T-cell (primary cell): ENCODE measurements at regions not wholly inside any gene's neighbourhood (a gene's known extent, or its start where the extent isn't known, plus 50 kb on each side); places are given as distances from the start of the nearest gene placed in this dataset.

Experiments used
- ATAC-seq, 4 experiments: fragments of 200-7000 bp in 3 of 4; fragments of 150-1000 bp in 1 of 4; cut with Tn5 transposase; replicated peaks in 1 of 4; 1 replicate in 3 of 4; 2 replicates in 1 of 4; pipeline ENCODE4 v1.10.0; 2021; ENCODE audit warnings: moderate library complexity in 3 of 4, mild to moderate bottlenecking in 2 of 4, moderate number of reproducible peaks in 1 of 4
- CTCF ChIA-PET, 2 donors: fragments of 300-600 bp; sonication (Branson Sonifier 250); formaldehyde crosslinking; loops; one replicate each; lab custom pipeline; 2022; ENCODE audit warnings: antibody characterized with exemption in 2 of 2; lab: Charles Lee
- POLR2A ChIA-PET, 2 donors: fragments of 300-600 bp; sonication (Branson Sonifier 250); formaldehyde crosslinking; loops; one replicate each; lab custom pipeline; 2022; ENCODE audit warnings: antibody characterized with exemption in 2 of 2; lab: Charles Lee
- DNase-seq, 35 experiments: peaks; one replicate each; pipeline versions ENCODE4 v3.0.0 to v3.0.0-alpha.2; 2013 to 2023
- H3K27ac ChIP-seq: one replicate; pipeline ENCODE4 v1.5.1; 2013; ENCODE audit warnings: low read length
- H3K27me3 ChIP-seq, 2 experiments: replicated peaks in 1 of 2; 1 replicate in 1 of 2; 2 replicates in 1 of 2; pipeline versions ENCODE4 v1.6.1 to v1.7.0; 2013; ENCODE audit warnings: low read length in 1 of 2, mixed read lengths in 1 of 2; ENCODE audit not compliant: control insufficient read depth in 2 of 2, insufficient read depth in 2 of 2; ENCODE audit errors: extremely low read depth in 1 of 2
- H3K36me3 ChIP-seq, 2 donors: 1 replicate in 1 of 2; 2 replicates in 1 of 2; pipeline versions ENCODE4 v1.6.1 to v1.7.0; 2013; ENCODE audit warnings: low read length in 1 of 2; ENCODE audit not compliant: control insufficient read depth in 2 of 2, insufficient read depth in 1 of 2; ENCODE audit errors: extremely low read depth in 1 of 2
- H3K4me1 ChIP-seq, 2 experiments: 1 replicate in 1 of 2; 2 replicates in 1 of 2; pipeline versions ENCODE4 v1.6.1 to v1.7.0; 2013; ENCODE audit warnings: low read length in 2 of 2, mixed read lengths in 1 of 2; ENCODE audit not compliant: insufficient read depth in 2 of 2, control insufficient read depth in 1 of 2; ENCODE audit errors: extremely low read depth in 1 of 2
- H3K4me3 ChIP-seq, 2 donors: 1 replicate in 1 of 2; 2 replicates in 1 of 2; pipeline versions ENCODE4 v1.5.1 to v1.7.0; 2013; ENCODE audit warnings: mild to moderate bottlenecking in 2 of 2, low read length in 1 of 2, moderate library complexity in 1 of 2; ENCODE audit not compliant: control insufficient read depth in 1 of 2; ENCODE audit errors: extremely low read depth in 1 of 2
- H3K9me3 ChIP-seq: 2 replicates; pipeline ENCODE4 v1.7.0; 2013
- H3K27ac Mint-ChIP-seq, 2 donors: one replicate each; pipeline ENCODE4 v1.8.0; 2020 to 2021; ENCODE audit warnings: mild to moderate bottlenecking in 2 of 2, mixed read lengths in 2 of 2
- H3K27me3 Mint-ChIP-seq, 2 donors: one replicate each; pipeline ENCODE4 v1.8.0; 2021 to 2022; ENCODE audit warnings: mixed read lengths in 2 of 2
- H3K36me3 Mint-ChIP-seq: one replicate; pipeline ENCODE4 v1.8.0; 2021; ENCODE audit warnings: mixed read lengths
- H3K4me1 Mint-ChIP-seq, 3 donors: one replicate each; pipeline ENCODE4 v1.8.0; 2020 to 2022; ENCODE audit warnings: mixed read lengths in 3 of 3, mild to moderate bottlenecking in 1 of 3
- H3K4me3 Mint-ChIP-seq, 3 donors: one replicate each; pipeline ENCODE4 v1.8.0; 2020 to 2022; ENCODE audit warnings: mild to moderate bottlenecking in 3 of 3, mixed read lengths in 3 of 3, moderate library complexity in 3 of 3
- H3K9me3 Mint-ChIP-seq, 3 donors: one replicate each; pipeline ENCODE4 v1.8.0; 2020 to 2022; ENCODE audit warnings: mixed read lengths in 3 of 3
- WGBS: methylation state at CpG from one replicate; pipeline ENCODE4 v1.1.5; 2013; ENCODE audit warnings: missing lambda C conversion rate; ENCODE audit not compliant: insufficient coverage; 5-methylcytosine and 5-hydroxymethylcytosine counted together

DNA sequence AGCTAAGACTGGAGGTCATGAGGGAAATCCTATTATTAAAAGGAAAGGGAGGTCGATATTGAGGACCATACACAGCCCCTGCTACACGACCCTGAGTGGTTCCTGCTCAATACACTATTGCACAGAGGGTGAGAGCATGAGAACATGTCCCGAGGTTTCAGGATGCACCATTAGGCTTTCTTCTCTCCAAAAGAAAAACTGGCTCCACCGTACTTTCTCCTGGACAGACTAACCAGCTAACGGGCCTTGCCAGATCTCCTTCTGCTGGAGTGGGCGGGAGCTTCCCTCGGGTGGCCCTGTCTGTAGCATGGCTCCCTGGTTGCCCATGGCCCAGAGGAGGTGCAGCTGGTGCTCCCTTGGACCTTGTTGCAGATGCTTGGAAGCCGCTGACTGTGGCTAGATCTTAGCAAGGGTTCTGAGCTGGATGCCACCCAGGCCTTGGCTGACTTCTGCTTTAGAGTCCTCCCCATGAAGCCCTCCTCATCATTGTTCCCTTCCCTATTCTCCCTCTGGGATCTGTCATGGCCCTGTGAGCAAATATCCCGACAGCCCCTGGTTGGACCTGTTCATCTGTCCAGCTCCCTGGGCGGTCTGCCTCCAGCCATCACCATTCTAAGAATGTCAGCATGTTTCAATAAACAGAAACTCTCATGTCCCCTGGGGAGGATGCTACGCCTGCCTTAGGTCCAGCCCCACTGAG is 52.9 kb upstream of the SHH start:
- Histone ChIP-seq H3K27me3 (peaks cover 0 to 45% of the 10 kb centered on the region in 2 experiments), H3K4me1 (no peaks in the 10 kb centered on the region), H3K4me3 (no peak overlapping the region), H3K27ac (no peak overlapping the region), H3K36me3 (no peaks in the 10 kb centered on the region), H3K9me3 (no peaks in the 10 kb centered on the region)
- ChIA-PET POLR2A (no interaction called here), CTCF (no interaction called here)
- Mint-ChIP-seq H3K27me3 (peaks cover 8 to 22% of the 10 kb centered on the region in 2 donors), H3K4me1 (no peaks in the 10 kb centered on the region), H3K36me3 (no peaks in the 10 kb centered on the region), H3K27ac (no peak overlapping the region), H3K9me3 (no peaks in the 10 kb centered on the region), H3K4me3 (no peak overlapping the region)
- 71% methylated on average over 9 of the region's 11 CpGs for WGBS
- no peak for ATAC-seq
- peak in 1 of 35 experiments; percentile 17 for DNase-seq

DNA sequence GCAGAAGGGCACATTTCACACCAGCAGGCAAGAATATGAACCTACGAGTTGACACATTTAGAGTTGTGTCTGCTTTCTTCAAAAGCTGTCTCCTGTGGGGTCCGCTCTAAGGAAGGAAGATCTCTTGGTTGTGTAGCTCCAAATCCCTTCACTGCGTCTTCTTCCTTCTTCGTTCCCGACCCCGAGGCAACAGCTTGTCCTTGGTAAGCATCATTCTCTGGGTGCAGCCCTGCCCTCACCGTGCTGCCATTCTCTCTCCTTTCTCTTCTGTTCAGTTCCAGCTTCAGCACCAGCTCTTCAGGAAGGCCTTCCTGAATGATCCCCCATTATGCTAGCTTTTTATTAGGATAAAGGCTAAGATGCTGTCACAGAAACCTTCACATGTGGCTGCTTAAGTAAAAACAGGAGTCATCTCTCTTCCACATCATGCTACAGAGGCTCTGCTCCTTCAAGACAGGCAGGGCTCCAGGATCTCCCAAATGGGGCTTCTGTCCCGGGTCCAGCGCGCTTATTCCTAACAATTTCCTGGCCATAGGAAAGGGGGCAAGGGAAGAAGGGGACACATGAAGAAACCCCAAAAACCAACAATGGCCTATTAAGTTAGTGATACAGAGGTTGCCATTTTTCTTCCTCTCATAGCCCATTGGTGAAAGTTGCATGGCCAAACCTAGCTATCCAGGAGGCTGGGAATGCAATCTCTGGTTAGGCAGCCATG is 52.2 kb upstream of the SHH start:
- Histone ChIP-seq H3K9me3 (no peaks in the 10 kb centered on the region), H3K4me3 (no peak overlapping the region), H3K27me3 (peaks cover 0 to 41% of the 10 kb centered on the region in 2 experiments), H3K36me3 (no peaks in the 10 kb centered on the region), H3K4me1 (no peaks in the 10 kb centered on the region), H3K27ac (no peak overlapping the region)
- peak in 1 of 35 experiments; percentile 3 for DNase-seq
- no peak for ATAC-seq
- peaks cover 8 to 22% of the 10 kb centered on the region in 2 donors for H3K27me3 Mint-ChIP-seq
- 82% methylated on average over 6 of the region's 10 CpGs for whole genome bisulfite sequencing
- H3K9me3 Mint-ChIP-seq = no peaks in the 10 kb centered on the region
- no peak overlapping the region for H3K4me3 Mint-ChIP-seq
- CTCF ChIA-PET = interaction anchor here in 1 of 2 donors (0.5 kb wide), 1 partner anchor 561 kb away, joined by 4 read pairs; no protein-coding TSS in a partner anchor
- no peak overlapping the region for H3K27ac Mint-ChIP-seq
- POLR2A ChIA-PET = no interaction called here
- no peaks in the 10 kb centered on the region for H3K4me1 Mint-ChIP-seq
- no peaks in the 10 kb centered on the region for H3K36me3 Mint-ChIP-seq

DNA sequence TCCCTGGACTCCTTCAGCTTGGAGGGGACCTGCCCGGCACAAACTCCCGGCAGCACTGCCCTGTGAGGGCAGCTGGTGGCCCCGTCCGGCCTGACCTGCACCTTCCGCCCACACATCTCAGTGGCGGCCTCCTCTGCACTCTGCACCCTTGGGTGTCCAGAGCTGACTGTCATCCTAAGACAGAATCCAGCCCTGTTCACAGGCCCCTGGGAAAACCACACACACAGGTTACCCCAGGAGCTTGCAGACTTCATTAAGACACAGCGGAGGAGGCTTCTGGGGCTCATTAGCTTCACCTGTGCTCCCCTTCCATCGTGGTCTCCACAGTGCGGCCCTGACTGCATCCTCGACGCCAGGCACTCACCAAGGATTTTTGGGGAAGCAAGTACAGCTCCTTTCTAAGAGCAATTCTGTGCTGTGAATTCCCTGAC is 51.5 kb upstream of the SHH start:
- Histone ChIP-seq H3K36me3 (no peaks in the 10 kb centered on the region), H3K4me3 (no peak overlapping the region), H3K4me1 (no peaks in the 10 kb centered on the region), H3K27me3 (peaks cover 0 to 41% of the 10 kb centered on the region in 2 experiments), H3K9me3 (no peaks in the 10 kb centered on the region), H3K27ac (no peak overlapping the region)
- H3K4me1 Mint-ChIP-seq = no peaks in the 10 kb centered on the region
- H3K27ac Mint-ChIP-seq = no peak overlapping the region
- ChIA-PET POLR2A (no interaction called here), CTCF (interaction anchor here in 1 of 2 donors (0.5 kb wide), 1 partner anchor 561 kb away, joined by 4 read pairs; no protein-coding TSS in a partner anchor)
- no peak overlapping the region for H3K4me3 Mint-ChIP-seq
- peaks cover 8 to 22% of the 10 kb centered on the region in 2 donors for H3K27me3 Mint-ChIP-seq
- no peak for ATAC-seq
- no peaks in the 10 kb centered on the region for H3K9me3 Mint-ChIP-seq
- 84% methylated on average over 11 of the region's 11 CpGs for WGBS
- DNase-seq = no peak
- no peaks in the 10 kb centered on the region for H3K36me3 Mint-ChIP-seq

DNA sequence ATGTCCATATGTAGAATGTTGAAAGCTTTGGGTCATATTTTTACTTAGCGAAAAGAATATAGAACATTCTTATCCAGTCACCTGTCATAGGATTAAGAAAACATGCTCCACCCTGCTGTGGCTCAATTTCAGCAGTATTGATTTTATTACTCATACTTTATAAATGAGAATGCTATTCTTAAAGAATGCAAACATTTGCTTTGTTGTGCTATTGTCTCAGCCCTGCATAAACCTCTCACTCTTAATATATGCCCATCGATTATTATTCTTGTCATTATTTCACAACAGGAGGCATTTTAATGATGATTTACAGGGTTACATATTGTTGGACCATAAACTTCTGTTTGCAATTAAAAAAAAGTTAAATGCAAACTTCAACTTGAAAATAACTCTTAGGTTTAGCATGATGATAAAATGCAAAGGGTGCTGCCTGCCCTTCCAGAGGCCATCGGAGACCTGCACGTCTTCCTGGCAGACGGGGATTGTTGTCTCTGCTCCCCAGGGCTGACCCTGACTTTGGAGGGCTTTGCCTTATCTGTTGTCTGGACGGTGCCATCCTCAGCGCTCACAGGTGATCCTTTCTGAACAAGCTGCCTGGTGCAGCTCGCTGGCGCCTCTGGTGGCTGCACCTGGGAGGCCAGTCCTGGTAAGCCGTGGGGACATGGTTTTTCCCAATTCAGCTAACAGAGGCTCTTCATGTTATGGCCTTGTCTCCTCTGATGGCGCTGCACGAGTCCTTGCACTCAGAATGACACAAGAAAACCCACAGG is 50.0 kb upstream of the SHH start:
- no peaks in the 10 kb centered on the region for H3K9me3 ChIP-seq
- ChIA-PET CTCF (interaction anchor here in 1 of 2 donors (0.7 kb wide), 1 partner anchor 379 kb away, joined by 4 read pairs; no protein-coding TSS in a partner anchor), POLR2A (no interaction called here)
- H3K9me3 Mint-ChIP-seq = no peaks in the 10 kb centered on the region
- H3K4me1 Mint-ChIP-seq = no peaks in the 10 kb centered on the region
- no peak for ATAC-seq
- H3K4me1 ChIP-seq = no peaks in the 10 kb centered on the region
- H3K4me3 Mint-ChIP-seq = no peak overlapping the region
- H3K36me3 Mint-ChIP-seq = no peaks in the 10 kb centered on the region
- H3K36me3 ChIP-seq = no peaks in the 10 kb centered on the region
- DNase-seq = no peak
- 86% methylated on average over 9 of the region's 12 CpGs for WGBS
- no peak overlapping the region for H3K27ac ChIP-seq
- H3K27ac Mint-ChIP-seq = no peak overlapping the region
- no peak overlapping the region for H3K4me3 ChIP-seq
- H3K27me3 Mint-ChIP-seq = peaks cover 8 to 22% of the 10 kb centered on the region in 2 donors
- H3K27me3 ChIP-seq = peaks cover 2 to 41% of the 10 kb centered on the region in 2 experiments
